Panc1 (cell line): ENCODE measurements at regions not wholly inside any gene's neighbourhood (a gene's known extent, or its start where the extent isn't known, plus 50 kb on each side); places are given as distances from the start of the nearest gene placed in this dataset.

Source experiments
- ATAC-seq: fragments of 200-7000 bp; cut with Tn5 transposase; 2 replicates; pipeline ENCODE4 v1.9.1; 2020; ENCODE audit warnings: mild to moderate bottlenecking, moderate library complexity
- BruUV-seq: library from RNA; stranded (reverse); fragments of 400-500 nt; replicated peaks from 2 replicates; lab custom pipeline; 2021; lab: Mats Ljungman, UMichigan
- CTCF ChIA-PET: fragments of 300-600 bp; sonication (Branson Sonifier 250); formaldehyde crosslinking; loops from one replicate; lab custom pipeline; 2022; ENCODE audit warnings: antibody characterized with exemption; lab: Charles Lee
- POLR2A ChIA-PET: fragments of 300-600 bp; sonication (Branson Sonifier 250); formaldehyde crosslinking; loops from one replicate; lab custom pipeline; 2022; ENCODE audit warnings: antibody characterized with exemption; lab: Charles Lee
- DNase-seq: peaks from one replicate; pipeline ENCODE4 v3.0.0-alpha.2; 2010; ENCODE audit warnings: low read depth, low spot score
- H3K27ac ChIP-seq: 2 replicates; pipeline ENCODE4 v1.5.1; 2011; ENCODE audit warnings: mild to moderate bottlenecking, low read length, inconsistent platforms
- H3K27me3 ChIP-seq: fragments of 200-500 bp; sonication (Bioruptor generic); 2 replicates; pipeline ENCODE4 v1.6.0; 2014; ENCODE audit warnings: low read length, inconsistent platforms; ENCODE audit not compliant: control insufficient read depth, insufficient read depth
- H3K36me3 ChIP-seq: fragments of 200-500 bp; sonication (Bioruptor generic); 2 replicates; pipeline ENCODE4 v1.5.1; 2014; ENCODE audit warnings: inconsistent platforms, mild to moderate bottlenecking, low read length, moderate library complexity; ENCODE audit not compliant: control insufficient read depth, insufficient read depth
- H3K4me1 ChIP-seq: 2 replicates; pipeline ENCODE4 v1.5.1; 2011; ENCODE audit warnings: inconsistent platforms, mild to moderate bottlenecking, low read length, moderate library complexity; ENCODE audit not compliant: control insufficient read depth, insufficient read depth
- H3K4me3 ChIP-seq, 2 experiments: 2 replicates each; pipeline ENCODE4 v1.5.1; 2011 to 2012; ENCODE audit warnings: low read depth in 2 of 2, low read length in 2 of 2, mild to moderate bottlenecking in 2 of 2, inconsistent platforms in 1 of 2, moderate library complexity in 1 of 2
- H3K9me3 ChIP-seq: fragments of 200-500 bp; sonication (Bioruptor generic); 2 replicates; pipeline ENCODE4 v1.5.1; 2014; ENCODE audit warnings: low read depth, mild to moderate bottlenecking, inconsistent platforms, low read length, moderate library complexity; ENCODE audit not compliant: control insufficient read depth, insufficient read depth
- CTCF ChIP-seq: fragments of 450-650 bp; IDR thresholded peaks from 2 replicates; pipeline ENCODE4 v1.5.1; 2017; ENCODE audit warnings: mild to moderate bottlenecking
- POLR2AphosphoS5 ChIP-seq: IDR thresholded peaks from 2 replicates; pipeline ENCODE4 v1.6.1; 2012; ENCODE audit warnings: mild to moderate bottlenecking, low read depth, low read length, moderate library complexity
- REST ChIP-seq, 2 experiments: IDR thresholded peaks; 2 replicates each; pipeline ENCODE4 v1.6.1; 2011 to 2012; ENCODE audit warnings: low read depth in 2 of 2, control low read depth in 1 of 2, low read length in 1 of 2, mild to moderate bottlenecking in 1 of 2, moderate library complexity in 1 of 2; ENCODE audit not compliant: insufficient read depth in 1 of 2
- SIN3A ChIP-seq: IDR thresholded peaks from 2 replicates; pipeline ENCODE4 v1.6.1; 2012; ENCODE audit warnings: low read depth, mild to moderate bottlenecking, low read length, moderate library complexity, borderline replicate concordance; ENCODE audit not compliant: insufficient read depth
- TCF7L2 ChIP-seq: IDR thresholded peaks from 2 replicates; pipeline ENCODE4 v1.6.1; 2011; ENCODE audit warnings: mild to moderate bottlenecking, low read depth, low read length, inconsistent platforms
- in situ Hi-C: cut with HindIII; loops from 2 replicates; pipeline ENCODE4 v1.10.0; 2016; ENCODE audit warnings: low sequenced_read_pairs, low pct_unique_long_range_greater_than_20kb
- intact Hi-C: fragments of 100-400 bp; cut with micrococcal nuclease; formaldehyde crosslinking; loops from one replicate; pipeline ENCODE4 v1.10.0; 2022; ENCODE audit not compliant: unreplicated experiment

- ATAC-seq (no peak), DNase-seq (no peak)
- TF ChIP-seq TCF7L2 (no peak), CTCF (no peak), REST (IDR thresholded peaks at IDR 0.05; ENCODE audit: insufficient read depth in 1 of 2, low read depth in 2 of 2, low read length in 1 of 2) (no peak), SIN3A (no peak), POLR2AphosphoS5 (no peak)
- no peak overlapping the region for H3K27ac ChIP-seq
- BruUV-seq: no TSS peak
- no peak overlapping the region for H3K4me3 ChIP-seq
- POLR2A ChIA-PET: no interaction called here
- H3K4me1 ChIP-seq: no peaks in the 10 kb centered on the region
- no peaks in the 10 kb centered on the region for H3K9me3 ChIP-seq
- no peaks in the 10 kb centered on the region for H3K27me3 ChIP-seq
- no peaks in the 10 kb centered on the region for H3K36me3 ChIP-seq
- intact Hi-C loops (no loop called here), in situ Hi-C loops (no loop called here)
- CTCF ChIA-PET: no interaction called here
Observed at GRCh38 chr2:2640371-2640770, 309.3 kb upstream of the MYT1L start.

GRCh38 chr2:2639251-2640139, 308.4 kb upstream of the MYT1L start:
- in situ Hi-C loops (no loop called here), intact Hi-C loops (no loop called here)
- DNase-seq: no peak
- Histone ChIP-seq H3K36me3 (no peaks in the 10 kb centered on the region), H3K4me3 (no peak overlapping the region), H3K27ac (no peak overlapping the region), H3K4me1 (no peaks in the 10 kb centered on the region), H3K9me3 (no peaks in the 10 kb centered on the region), H3K27me3 (no peaks in the 10 kb centered on the region)
- BruUV-seq: no TSS peak
- ATAC-seq: no peak
- ChIA-PET CTCF (no interaction called here), POLR2A (no interaction called here)
- no peak for TF ChIP-seq TCF7L2
- no peak for TF ChIP-seq CTCF
- TF ChIP-seq REST (IDR thresholded peaks at IDR 0.05; ENCODE audit: insufficient read depth in 1 of 2, low read depth in 2 of 2, low read length in 1 of 2): no peak
- no peak for TF ChIP-seq POLR2AphosphoS5
- TF ChIP-seq SIN3A: no peak
